Trophoblast cell (in vitro differentiated cells and primary cell): ENCODE measurements at regions not wholly inside any gene's neighbourhood (a gene's known extent, or its start where the extent isn't known, plus 50 kb on each side); places are given as distances from the start of the nearest gene placed in this dataset.

Experiments used
- DNase-seq, 2 donors: peaks; one replicate each; pipeline ENCODE4 v3.0.0-alpha.2; 2016
- H2AFZ ChIP-seq: 2 replicates; pipeline ENCODE4 v1.6.1; 2013; ENCODE audit warnings: low read length, moderate library complexity, mild to moderate bottlenecking; ENCODE audit not compliant: insufficient read depth, poor library complexity
- H2AK5ac ChIP-seq: 2 replicates; pipeline ENCODE4 v1.6.1; 2013; ENCODE audit warnings: mild to moderate bottlenecking, low read length
- H2BK120ac ChIP-seq: 2 replicates; pipeline ENCODE4 v1.6.1; 2013; ENCODE audit warnings: low read length, mild to moderate bottlenecking, moderate library complexity; ENCODE audit not compliant: insufficient read depth, poor library complexity
- H2BK12ac ChIP-seq: 2 replicates; pipeline ENCODE4 v1.6.1; 2013; ENCODE audit warnings: mild to moderate bottlenecking, low read length, moderate library complexity
- H2BK5ac ChIP-seq: 2 replicates; pipeline ENCODE4 v1.6.1; 2013; ENCODE audit warnings: low read length, low read depth, moderate library complexity, mild to moderate bottlenecking; ENCODE audit not compliant: poor library complexity
- H3K14ac ChIP-seq: 2 replicates; pipeline ENCODE4 v1.6.1; 2013; ENCODE audit warnings: mild to moderate bottlenecking, low read length
- H3K18ac ChIP-seq: 2 replicates; pipeline ENCODE4 v1.6.1; 2013; ENCODE audit warnings: mild to moderate bottlenecking, low read length
- H3K23ac ChIP-seq: 2 replicates; pipeline ENCODE4 v1.6.1; 2013; ENCODE audit warnings: low read length
- H3K27ac ChIP-seq: 2 replicates; pipeline ENCODE4 v1.5.1; 2013; ENCODE audit warnings: low read depth, mild to moderate bottlenecking, inconsistent platforms, low read length, moderate library complexity
- H3K27me3 ChIP-seq: 2 replicates; pipeline ENCODE4 v1.6.1; 2013; ENCODE audit warnings: inconsistent platforms, mild to moderate bottlenecking, low read length, moderate library complexity; ENCODE audit not compliant: insufficient read depth
- H3K36me3 ChIP-seq, 2 experiments: 1 replicate in 1 of 2; 2 replicates in 1 of 2; pipeline ENCODE4 v1.6.1; 2013; ENCODE audit warnings: low read length in 2 of 2, mild to moderate bottlenecking in 2 of 2, moderate library complexity in 1 of 2; ENCODE audit not compliant: insufficient read depth in 2 of 2, control insufficient read depth in 1 of 2
- H3K4ac ChIP-seq: 2 replicates; pipeline ENCODE4 v1.6.1; 2013; ENCODE audit warnings: low read depth, mild to moderate bottlenecking, low read length, moderate library complexity
- H3K4me1 ChIP-seq, 2 experiments: 1 replicate in 1 of 2; 2 replicates in 1 of 2; pipeline ENCODE4 v1.6.1; 2013; ENCODE audit warnings: low read length in 2 of 2, mild to moderate bottlenecking in 2 of 2, moderate library complexity in 1 of 2; ENCODE audit not compliant: insufficient read depth in 2 of 2, control insufficient read depth in 1 of 2
- H3K4me2 ChIP-seq: 2 replicates; pipeline ENCODE4 v1.6.1; 2013; ENCODE audit warnings: inconsistent platforms, mild to moderate bottlenecking, low read length, moderate library complexity
- H3K4me3 ChIP-seq: 2 replicates; pipeline ENCODE4 v1.5.1; 2013; ENCODE audit warnings: mild to moderate bottlenecking, low read depth, low read length, inconsistent platforms
- H3K79me1 ChIP-seq: one replicate; pipeline ENCODE4 v1.6.1; 2013; ENCODE audit warnings: low read length
- H3K79me2 ChIP-seq: 2 replicates; pipeline ENCODE4 v1.6.1; 2013; ENCODE audit warnings: low read length, mild to moderate bottlenecking; ENCODE audit not compliant: control insufficient read depth, insufficient read depth, poor library complexity
- H3K9ac ChIP-seq: 2 replicates; pipeline ENCODE4 v1.6.1; 2013; ENCODE audit warnings: mild to moderate bottlenecking, low read length
- H3K9me3 ChIP-seq: 2 replicates; pipeline ENCODE4 v1.6.1; 2013; ENCODE audit warnings: low read depth, mild to moderate bottlenecking, control low read depth, inconsistent platforms, low read length; ENCODE audit not compliant: insufficient read depth
- H4K12ac ChIP-seq: 2 replicates; pipeline ENCODE4 v1.6.1; 2013; ENCODE audit warnings: low read depth, mild to moderate bottlenecking, low read length, moderate library complexity
- H4K8ac ChIP-seq: 2 replicates; pipeline ENCODE4 v1.6.1; 2013; ENCODE audit warnings: low read depth, mild to moderate bottlenecking, low read length, moderate library complexity
- H4K91ac ChIP-seq: one replicate; pipeline ENCODE4 v1.6.1; 2013; ENCODE audit warnings: low read depth, mild to moderate bottlenecking, low read length, moderate library complexity
- WGBS: extraction: QIAGEN DNeasy Blood & Tissue Kit; methylation state at CpG from one replicate; pipeline ENCODE4 v1.1.7; 2013; ENCODE audit warnings: missing lambda C conversion rate; ENCODE audit not compliant: insufficient read length, insufficient coverage; ENCODE audit errors: extremely low coverage; 5-methylcytosine and 5-hydroxymethylcytosine counted together

DNA sequence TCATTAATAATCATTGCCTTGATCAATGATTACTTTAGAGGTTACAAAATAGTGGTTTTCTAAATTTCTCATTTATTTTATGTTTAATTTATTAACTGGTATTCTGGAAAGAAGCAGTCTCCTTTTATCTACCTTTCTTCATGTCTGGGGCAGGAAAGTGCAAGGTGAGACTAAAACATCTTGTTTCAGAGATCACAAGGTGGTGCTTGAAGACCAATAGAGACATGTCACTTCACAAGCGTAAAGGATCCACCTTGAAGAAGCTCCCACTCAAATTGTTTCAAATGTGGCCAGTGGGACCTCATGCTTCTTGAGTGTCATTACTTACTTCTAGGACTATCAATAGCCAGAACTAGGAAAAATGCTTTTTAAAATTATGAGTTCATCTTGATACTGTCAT is 1568.7 kb downstream of the RPA4 start:
- Histone ChIP-seq H3K36me3 (no peaks in the 10 kb centered on the region), H3K23ac (no peak overlapping the region), H3K9ac (no peak overlapping the region), H3K9me3 (no peaks in the 10 kb centered on the region), H3K4me1 (no peaks in the 10 kb centered on the region), H2BK5ac (no peak overlapping the region), H3K4me2 (no peak overlapping the region), H3K27ac (no peak overlapping the region), H2AK5ac (no peak overlapping the region), H3K79me1 (no peaks in the 10 kb centered on the region), H3K79me2 (no peaks in the 10 kb centered on the region), H3K14ac (no peak overlapping the region), H4K91ac (no peak overlapping the region), H2BK12ac (no peak overlapping the region), H4K12ac (no peak overlapping the region), H3K4ac (no peak overlapping the region), H3K27me3 (no peaks in the 10 kb centered on the region), H4K8ac (no peak overlapping the region), H3K4me3 (no peak overlapping the region), H3K18ac (no peak overlapping the region), H2AFZ (no peak overlapping the region), H2BK120ac (no peak overlapping the region)
- DNase-seq = no peak
- WGBS = no CpG with 5 or more reads among the region's 1 CpG

DNA sequence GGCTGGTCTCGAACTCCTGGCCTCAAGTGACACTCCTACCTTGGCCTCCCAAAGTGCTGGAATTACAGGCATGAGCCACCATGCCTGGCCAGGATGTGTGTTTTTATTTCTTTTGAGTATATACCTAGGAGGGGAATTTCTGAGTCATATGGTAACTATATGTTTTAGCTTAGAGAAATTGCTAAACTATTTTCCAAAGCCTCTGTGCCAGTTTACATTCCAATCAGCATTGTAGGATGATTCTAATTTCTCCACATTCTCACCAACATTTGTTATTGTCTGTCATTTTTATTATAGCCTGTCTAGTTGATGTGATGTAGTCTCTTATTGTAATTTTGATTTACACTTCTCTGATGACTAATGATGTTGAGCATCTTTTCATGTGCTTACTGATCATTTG is 1576.0 kb downstream of the RPA4 start:
- peak in 1 of 2 donors; percentile 6 for DNase-seq

DNA sequence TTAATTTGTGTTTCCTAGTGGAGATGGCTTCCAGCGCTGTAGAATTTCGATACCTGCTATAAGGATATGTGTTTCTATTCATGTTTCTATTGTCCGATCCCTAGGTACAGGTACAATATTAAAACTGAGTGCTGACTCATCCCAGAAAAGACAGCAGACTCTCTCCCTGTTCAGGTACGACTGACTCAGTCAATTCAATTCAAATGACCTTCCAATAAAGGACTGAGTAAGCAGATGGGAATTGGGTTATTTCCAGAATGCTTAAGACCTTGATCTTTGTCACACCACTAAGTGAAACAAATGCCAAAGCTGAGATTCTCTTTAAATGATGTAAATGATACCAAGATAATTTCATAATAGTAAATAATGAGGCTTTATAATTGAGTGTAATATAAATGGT is 1596.9 kb downstream of the RPA4 start:
- Histone ChIP-seq H4K91ac (no peak overlapping the region), H3K4me1 (no peaks in the 10 kb centered on the region), H3K36me3 (no peaks in the 10 kb centered on the region), H3K9me3 (no peaks in the 10 kb centered on the region), H2BK120ac (no peak overlapping the region), H3K27ac (no peak overlapping the region), H2BK12ac (no peak overlapping the region), H4K8ac (no peak overlapping the region), H2BK5ac (no peak overlapping the region), H2AK5ac (no peak overlapping the region), H3K4ac (no peak overlapping the region), H3K79me1 (no peaks in the 10 kb centered on the region), H3K9ac (no peak overlapping the region), H3K18ac (no peak overlapping the region), H2AFZ (no peak overlapping the region), H3K23ac (no peak overlapping the region), H3K4me2 (no peak overlapping the region), H3K14ac (no peak overlapping the region), H3K4me3 (no peak overlapping the region), H4K12ac (no peak overlapping the region), H3K27me3 (no peaks in the 10 kb centered on the region), H3K79me2 (no peaks in the 10 kb centered on the region)
- DNase-seq = peak in 1 of 2 donors; percentile 43
- no CpG with 5 or more reads among the region's 4 CpGs for WGBS

More for the DNA sequence above, 1576.0 kb downstream of the RPA4 start:
- Histone ChIP-seq H3K4me2 (no peak overlapping the region), H3K79me1 (no peaks in the 10 kb centered on the region), H3K9me3 (no peaks in the 10 kb centered on the region), H3K4ac (no peak overlapping the region), H3K27ac (no peak overlapping the region), H3K4me1 (no peaks in the 10 kb centered on the region), H2BK12ac (no peak overlapping the region), H2BK120ac (no peak overlapping the region), H2AFZ (no peak overlapping the region), H4K12ac (no peak overlapping the region), H4K8ac (no peak overlapping the region), H2AK5ac (no peak overlapping the region), H3K9ac (no peak overlapping the region), H3K4me3 (no peak overlapping the region), H3K79me2 (no peaks in the 10 kb centered on the region), H4K91ac (no peak overlapping the region), H2BK5ac (no peak overlapping the region), H3K18ac (no peak overlapping the region), H3K23ac (no peak overlapping the region), H3K36me3 (no peaks in the 10 kb centered on the region), H3K14ac (no peak overlapping the region), H3K27me3 (no peaks in the 10 kb centered on the region)
- WGBS = no CpG with 5 or more reads among the region's 1 CpG

DNA sequence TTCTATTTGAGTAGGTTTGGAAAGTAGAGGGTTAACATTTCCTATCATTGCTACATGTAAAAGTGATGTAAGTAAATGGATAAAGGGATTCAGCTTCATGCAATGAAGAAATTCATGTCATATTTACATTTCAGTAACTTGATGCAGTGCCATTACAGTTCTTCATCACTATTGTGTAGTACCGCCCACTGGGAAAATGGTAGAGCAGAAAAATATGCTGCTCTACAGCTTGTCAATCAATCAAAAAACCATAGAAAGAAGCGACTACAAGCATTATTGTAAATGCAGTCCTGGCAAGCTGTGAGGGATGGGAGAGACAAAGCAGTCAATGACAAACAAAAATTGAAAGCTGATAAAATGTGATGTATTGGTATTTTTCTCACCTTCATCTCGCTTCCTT is 1597.9 kb downstream of the RPA4 start:
- Histone ChIP-seq H3K9me3 (no peaks in the 10 kb centered on the region), H3K4me2 (no peak overlapping the region), H3K27ac (no peak overlapping the region), H2AFZ (no peak overlapping the region), H4K91ac (no peak overlapping the region), H2BK5ac (no peak overlapping the region), H3K27me3 (no peaks in the 10 kb centered on the region), H4K12ac (no peak overlapping the region), H3K79me2 (no peaks in the 10 kb centered on the region), H3K4me1 (no peaks in the 10 kb centered on the region), H3K14ac (no peak overlapping the region), H3K18ac (no peak overlapping the region), H3K4me3 (no peak overlapping the region), H2AK5ac (no peak overlapping the region), H3K9ac (no peak overlapping the region), H4K8ac (no peak overlapping the region), H3K79me1 (no peaks in the 10 kb centered on the region), H2BK120ac (no peak overlapping the region), H3K23ac (no peak overlapping the region), H3K36me3 (no peaks in the 10 kb centered on the region), H3K4ac (no peak overlapping the region), H2BK12ac (no peak overlapping the region)
- no peak for DNase-seq
- no CpG with 5 or more reads among the region's 3 CpGs for WGBS
